GM18909 (cell line): ENCODE measurements at regions not wholly inside any gene's neighbourhood (a gene's known extent, or its start where the extent isn't known, plus 50 kb on each side); places are given as distances from the start of the nearest gene placed in this dataset.

Experiments used
- ATAC-seq: cut with Tn5 transposase; IDR thresholded peaks from one replicate; pipeline ENCODE4 v1.9.1; 2021; ENCODE audit warnings: mild to moderate bottlenecking; ENCODE audit not compliant: unreplicated experiment, poor library complexity

DNA sequence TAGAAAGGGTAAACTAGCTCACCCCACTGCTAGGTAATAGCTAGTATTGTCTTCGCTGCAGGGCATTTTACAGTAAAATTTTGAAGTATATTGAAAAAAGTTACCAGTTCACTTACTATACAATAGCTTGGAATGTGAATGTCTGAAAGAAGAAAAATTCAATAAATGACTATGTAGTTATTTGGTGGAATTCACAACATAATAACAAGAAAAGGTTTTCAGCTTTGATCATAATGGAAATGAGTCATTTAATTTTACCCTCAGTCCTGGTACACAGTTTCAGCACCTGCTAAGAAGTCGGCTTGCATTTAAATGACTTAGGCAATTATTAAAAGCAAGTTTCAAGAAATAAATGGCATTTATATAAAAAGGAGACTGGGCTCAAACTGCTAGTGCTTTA lies 90.4 kb downstream of the NUP35 start:
- ATAC-seq: peak; percentile 93

DNA sequence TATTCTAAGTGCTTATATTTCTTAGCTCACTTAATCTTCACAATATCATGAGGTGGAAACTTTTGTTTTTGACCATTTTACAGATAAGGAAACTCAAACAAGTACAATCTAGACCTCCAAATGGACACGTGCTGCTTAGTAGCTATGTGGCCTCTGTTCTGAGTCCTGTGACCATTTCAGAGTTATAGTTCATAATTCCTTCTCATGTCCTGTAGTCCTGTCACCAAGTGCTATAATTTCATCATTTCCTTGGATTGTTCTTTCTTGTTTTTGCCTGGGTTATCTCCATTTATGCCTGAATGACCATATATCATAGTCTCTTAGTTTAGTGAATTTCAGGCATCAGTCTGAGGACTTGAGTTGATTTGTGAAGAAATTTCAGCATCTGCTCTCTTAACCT lies 91.7 kb downstream of the NUP35 start:
- ATAC-seq: no peak

DNA sequence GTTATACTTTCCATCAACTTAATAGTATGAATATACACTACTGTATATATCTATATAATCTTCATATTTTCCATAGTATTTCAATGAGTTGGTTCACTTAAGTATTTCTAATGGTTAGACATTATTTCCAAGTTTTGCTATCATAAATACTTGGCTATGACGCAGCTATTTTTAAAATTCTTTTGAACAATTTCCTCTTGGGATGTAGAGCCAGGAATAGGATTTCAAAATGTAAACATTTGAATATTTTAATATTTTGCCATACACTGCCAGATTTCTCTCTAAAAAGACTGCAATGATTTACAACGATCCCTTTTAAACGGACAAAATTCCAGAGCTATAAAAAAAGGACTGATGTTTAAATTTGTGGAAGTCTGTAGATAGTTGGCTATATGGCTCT lies 95.6 kb downstream of the NUP35 start:
- ATAC-seq: no peak

DNA sequence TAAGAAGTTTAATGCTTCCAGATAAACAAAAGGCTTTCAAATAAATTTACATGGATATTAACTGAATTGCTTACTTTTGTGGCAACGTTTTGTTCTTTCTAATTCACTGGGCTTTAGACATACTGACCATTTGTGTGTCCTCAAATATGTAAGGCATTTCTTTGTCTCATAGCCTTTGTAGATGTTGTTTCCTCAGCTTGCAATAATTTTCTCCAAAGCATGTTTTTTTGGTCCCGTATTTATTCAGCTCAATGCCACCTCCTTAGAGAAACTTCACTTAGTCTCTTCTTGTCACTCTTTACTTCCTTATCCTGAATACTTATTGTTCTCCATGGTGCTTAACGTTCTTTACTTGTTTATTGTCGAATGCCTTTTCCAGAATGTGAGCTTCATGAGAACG lies 98.5 kb downstream of the NUP35 start:
- ATAC-seq: no peak

DNA sequence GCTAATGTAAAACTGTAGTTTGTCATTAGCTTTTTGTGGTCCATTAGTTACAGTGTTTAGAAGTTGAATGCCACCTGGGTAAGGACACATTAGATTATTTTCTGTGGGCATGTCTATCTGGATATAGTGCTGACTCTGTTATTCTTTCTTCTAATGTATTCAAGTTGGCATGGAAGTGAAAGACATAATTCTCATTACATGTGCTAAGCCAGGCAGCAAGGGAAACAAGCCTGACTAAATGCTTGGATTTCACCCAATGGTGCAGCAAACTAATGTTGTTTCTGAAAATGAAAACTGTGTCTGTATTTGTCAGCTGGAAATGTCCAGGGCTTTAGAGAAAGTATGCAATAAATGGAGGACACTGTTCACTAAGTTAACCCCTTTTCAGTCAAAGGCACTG lies 100.7 kb downstream of the NUP35 start:
- ATAC-seq: no peak

DNA sequence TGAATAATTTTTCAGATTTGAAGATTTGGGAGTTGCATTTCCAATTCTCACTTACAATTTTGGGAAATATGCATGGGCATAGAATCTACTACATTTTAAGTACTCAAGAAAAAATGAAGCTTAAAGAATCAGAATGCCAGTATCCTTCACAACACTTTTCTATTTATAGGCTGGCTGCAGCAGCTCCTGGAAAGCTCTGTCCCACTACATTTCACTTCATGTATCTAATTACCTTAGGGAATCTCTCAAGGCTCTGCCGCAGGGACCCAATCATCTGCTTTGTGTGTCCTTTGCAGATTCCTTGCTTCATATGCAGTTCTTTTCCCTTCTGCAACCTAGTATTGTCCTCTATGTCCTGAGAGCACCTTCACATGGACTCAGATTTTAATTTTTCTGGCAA lies 102.9 kb downstream of the NUP35 start:
- no peak for ATAC-seq

DNA sequence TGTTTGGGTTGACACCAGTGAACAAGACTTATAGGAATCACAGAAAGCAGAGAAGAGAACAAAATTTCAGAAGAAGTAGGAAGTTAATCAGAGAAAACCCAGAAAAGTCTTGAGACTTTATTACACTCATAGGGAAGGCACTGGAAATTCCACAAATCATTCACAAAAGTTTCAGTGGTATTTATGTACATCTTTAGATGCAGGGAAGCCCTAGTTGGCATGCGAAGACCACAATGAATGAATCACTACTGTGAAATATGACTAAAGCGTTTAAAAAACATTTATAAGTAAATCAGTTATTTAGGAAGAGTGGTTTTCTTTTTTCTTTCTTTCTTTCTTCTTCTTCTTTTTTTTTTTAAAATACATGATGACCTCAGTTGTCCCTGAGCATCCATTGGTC lies 105.1 kb downstream of the NUP35 start:
- ATAC-seq: peak; percentile 49

DNA sequence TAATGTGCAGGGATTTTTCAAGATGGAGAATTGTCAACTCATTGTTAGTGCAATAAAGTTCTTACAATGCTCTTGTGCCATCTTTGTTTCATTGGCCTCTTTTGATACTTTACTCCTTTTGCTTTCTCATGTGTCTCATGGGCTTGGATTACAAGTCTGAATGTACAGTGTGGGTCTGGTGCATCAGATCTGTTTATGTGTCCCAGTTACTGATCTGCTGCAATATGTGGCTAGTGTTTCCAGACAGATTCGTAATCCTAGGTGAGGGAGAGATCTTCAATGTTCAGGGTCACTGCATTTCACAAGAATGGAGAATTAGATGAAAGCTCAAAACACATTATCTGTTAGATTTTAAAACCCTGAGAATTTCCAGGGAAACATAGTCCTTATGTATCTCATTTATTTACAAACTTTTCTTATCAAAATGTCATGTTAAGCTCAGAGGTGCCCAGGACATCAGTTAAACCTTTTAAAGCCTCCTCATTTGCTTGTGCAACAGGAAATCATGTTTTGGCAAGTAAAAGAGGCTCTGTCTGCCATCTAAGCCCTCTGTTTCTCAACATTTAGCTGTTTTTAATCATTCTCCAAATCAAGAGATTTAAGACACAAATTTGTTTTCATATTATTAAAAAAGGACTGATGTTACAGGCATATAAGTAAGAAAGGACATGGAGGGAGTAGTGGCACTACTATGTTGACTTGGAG lies 108.1 kb downstream of the NUP35 start:
- no peak for ATAC-seq

DNA sequence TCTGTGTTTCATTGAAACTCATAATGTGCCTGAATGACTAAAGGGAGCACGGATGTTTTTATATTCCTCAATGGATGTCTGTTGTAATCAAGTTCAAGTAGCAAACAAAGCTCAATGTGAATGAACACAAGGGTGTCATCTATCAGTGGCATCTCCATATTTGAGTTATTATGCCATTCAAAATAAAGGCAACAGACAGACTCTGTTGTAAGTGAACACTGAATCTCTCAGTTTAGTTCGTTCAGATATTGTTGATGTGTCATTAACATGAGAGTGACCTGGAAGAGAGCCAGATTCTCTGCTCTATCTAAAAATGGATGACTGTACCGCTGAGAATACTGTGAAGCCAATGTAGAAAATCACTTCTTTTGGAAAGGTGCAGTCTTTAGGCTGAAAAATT lies 118.7 kb downstream of the NUP35 start:
- no peak for ATAC-seq

DNA sequence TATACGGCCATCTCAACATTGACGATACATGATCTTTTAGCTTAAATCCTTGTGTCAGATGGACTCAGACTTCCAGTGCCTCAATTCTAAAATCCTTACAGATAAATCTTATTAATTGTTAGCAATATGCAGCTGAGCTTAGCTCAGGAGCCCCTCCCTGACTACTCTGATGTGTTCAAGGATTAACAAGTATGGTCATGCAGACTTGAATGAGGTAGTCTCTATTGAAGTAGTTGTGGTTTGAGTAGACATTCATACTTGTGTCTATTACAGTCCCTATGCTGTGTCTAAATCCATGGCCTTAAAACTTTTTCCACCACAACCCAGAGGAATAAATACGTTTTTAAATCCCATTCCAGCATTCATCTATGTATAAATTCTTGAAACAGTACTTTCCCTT lies 119.5 kb downstream of the NUP35 start:
- no peak for ATAC-seq

DNA sequence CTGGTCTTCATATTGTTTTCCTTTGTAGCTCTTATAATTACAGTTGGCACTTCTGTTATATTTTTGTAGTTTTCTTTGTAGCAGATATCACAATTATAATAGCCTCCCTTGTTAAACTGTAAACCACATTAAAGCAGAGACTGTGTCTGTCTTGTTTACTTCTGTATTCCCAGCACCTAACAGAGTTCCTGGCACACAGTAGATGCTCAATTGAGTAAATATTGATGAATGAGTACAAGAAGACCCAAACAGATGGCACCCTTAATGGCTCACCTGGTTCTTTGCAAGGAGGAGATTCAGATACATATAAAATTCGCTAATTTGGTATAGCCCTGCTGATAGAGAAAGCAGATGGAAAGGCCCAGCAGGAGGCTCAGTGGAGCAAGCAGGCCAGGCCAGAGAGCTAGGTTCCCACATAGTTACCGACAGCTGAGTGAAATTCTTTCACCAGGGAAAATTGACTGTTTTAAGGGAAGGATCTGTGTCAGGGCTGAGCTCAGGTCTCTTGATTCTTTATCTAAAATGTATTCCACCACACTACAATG lies 120.1 kb downstream of the NUP35 start:
- no peak for ATAC-seq

DNA sequence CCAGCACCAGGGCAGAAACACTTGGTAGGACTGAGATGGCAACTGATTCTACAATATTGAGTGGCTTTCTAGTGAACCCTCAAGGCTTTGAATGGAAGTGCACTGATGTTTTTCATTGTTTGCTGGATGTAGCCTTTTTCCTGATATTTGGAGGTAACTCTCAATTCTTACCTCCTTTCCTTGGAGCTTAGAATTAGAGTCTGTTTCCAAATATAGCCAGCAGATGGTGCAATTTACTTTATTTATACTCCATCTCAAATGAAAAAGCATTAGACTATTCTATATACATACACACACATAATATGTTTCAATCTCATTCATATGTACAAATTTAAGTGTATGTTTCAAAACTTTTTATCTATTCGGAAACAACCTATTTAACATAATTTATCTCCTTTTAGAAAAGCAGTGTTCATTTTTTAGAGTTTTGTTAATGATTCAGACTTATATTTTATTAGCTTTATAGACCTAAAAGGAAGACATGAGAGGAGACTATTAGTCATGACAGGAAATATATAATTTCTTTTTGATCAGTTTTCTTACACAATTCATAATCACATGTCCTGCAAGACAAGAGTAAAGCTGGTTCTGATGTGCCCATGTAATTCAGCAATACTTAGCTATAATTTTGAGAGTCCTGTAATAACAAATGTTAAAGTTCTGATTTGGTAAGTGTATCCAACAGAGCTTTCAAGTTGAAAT lies 124.8 kb downstream of the NUP35 start:
- peak; percentile 72 for ATAC-seq

DNA sequence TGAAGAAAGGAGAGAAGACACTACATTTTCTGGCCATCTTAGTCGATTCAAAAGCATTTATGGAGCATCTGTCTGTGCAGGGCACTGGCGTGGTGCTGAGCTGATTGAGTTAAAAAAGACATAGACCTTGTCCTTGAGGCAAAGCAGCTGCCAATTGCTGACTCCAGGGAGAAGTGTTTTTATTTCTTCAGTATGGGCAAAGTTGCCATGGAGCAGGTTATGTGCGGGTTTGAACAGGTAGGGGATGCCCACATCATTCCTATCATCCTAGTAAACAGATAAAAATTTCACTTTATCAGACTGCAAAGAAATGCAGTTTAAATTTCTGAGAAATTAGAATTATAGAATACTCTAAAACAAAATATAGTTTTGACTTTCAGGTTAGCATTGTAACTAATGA lies 125.8 kb downstream of the NUP35 start:
- ATAC-seq: no peak

DNA sequence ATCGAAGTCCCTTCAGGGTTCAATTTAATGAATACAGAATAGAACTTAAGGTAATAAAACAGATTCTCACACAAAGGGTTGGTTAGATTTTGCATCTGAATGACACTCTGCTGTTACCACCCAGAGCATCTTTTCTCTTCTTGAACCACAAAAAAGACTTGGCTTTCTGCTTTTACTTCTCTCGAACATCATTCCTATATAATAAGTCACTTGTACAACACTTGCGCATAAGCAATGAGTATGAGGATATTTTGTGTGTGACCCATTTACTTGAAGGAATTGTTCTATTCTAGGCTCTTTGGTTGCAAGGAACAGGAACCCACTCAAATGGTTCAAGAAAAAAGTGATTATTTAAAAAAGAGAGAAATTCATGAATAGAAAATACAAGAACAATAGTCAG lies 126.2 kb downstream of the NUP35 start:
- ATAC-seq: no peak

DNA sequence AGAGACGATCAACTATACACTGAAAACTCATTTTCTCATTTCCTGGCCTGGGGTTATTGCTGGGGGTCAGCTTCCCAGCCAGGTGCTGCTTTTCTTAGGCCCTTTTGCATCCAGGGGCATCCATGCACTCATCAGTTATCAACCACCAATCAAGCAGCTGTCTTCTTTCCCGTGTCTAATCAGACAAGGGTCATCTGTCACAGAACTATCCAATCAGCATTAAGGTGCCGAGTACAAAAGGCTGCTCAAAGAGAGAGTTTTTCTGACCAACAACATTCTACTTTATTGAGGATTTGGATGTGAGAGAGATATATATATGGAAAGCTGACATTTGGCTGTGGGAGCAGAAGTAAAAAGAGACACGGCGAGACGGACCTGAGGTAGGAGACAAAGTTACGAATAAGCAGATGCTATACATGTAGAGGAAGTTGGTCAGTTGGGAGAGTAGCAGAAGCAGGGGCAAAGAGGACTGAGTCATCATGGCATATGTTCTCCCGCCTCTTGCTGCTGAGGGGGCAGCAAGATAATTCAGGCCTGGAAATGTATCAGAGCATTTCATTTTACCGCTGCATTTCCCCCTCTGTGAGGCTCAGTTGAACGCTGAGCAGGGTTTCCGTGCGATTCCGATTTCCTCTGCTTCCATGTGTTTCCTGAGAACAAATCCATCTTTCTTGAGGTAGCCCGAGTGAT lies 129.3 kb downstream of the NUP35 start:
- no peak for ATAC-seq

DNA sequence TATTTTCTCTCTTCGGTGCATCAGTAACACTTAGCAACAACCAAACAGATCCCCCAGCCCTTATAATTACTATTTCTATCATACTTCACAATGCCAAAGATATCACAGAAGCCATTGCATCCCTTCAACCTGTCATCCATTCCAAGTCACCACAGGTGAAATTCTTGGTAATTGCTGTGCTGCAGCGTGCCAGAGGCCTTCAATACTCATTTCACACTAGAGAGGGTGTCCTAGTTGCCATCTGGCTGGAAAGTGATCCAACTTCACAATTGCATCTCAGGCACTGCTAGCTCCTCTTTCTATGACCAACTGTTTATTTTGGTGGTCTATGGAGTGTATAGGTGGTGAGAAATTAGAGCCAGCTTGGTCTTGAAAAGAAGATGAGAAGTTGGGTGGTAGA lies 131.2 kb downstream of the NUP35 start:
- no peak for ATAC-seq

DNA sequence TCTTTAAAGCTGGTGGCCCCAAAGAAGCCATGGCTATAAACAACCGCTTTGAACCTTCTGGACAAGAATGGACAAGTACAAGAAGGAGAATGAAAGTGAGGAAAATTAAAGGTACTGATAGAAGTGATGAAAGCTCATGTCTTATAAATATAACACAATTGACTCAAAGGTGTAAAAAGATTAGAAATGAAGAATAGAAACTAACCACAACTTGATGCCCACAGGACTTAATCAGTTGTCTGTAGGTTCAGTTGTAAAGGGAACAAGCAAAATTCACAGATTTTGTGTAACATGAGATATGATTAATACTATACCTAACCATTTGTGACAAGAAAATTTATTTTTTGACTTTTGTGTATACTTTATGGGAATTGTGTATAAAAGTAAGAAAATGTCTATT lies 135.7 kb downstream of the NUP35 start:
- ATAC-seq: peak; percentile 73

DNA sequence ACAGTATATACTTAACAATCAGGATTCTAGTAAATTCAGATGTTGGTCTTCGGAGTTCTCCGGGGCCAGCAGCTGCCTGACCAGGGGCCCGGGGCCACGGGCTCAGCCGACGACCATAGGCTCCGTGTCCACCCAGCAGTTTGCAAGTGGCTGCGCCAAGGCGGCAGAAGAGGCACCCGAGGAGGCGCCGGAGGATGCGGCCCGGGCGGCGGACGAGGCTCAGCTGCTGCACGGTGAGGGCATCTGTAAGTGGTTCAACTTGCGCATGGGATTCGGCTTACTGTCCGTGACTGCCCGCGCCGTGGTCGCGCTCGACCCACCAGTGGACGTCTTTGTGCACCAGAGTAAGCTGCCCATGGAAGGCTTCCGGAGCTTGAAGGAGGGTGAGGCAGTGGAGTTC lies 136.3 kb downstream of the NUP35 start:
- ATAC-seq: no peak

DNA sequence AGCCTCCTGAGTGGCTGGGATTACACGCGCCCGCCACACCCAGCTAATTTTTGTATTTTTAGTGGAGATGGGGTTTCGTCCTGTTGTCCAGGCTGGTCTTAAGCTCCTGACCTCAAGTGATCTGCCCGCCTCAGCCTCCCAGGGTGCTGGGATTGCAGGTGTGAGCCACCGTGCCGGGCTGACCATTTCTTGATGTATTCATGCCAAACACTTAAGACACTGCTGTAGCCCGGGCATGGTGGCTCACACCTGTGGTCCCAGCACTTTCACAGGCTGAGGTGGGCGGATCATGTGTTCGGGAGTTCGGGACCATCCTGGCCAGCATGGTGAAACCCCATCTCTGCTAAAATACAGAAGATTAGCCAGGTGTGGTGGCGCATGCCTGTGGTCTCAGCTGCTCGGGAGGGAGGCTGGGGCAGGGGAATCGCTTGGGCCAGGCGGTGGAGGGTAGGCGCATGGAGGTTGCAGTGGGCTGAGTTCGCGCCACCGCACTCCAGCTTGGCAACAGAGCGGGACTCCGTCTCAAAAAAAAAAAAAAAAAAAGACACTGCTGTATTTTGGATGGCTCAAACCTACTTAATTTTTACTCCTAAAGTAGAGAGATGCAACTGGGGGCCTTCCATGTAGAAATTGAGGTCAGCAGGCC lies 140.8 kb downstream of the NUP35 start:
- ATAC-seq: no peak

DNA sequence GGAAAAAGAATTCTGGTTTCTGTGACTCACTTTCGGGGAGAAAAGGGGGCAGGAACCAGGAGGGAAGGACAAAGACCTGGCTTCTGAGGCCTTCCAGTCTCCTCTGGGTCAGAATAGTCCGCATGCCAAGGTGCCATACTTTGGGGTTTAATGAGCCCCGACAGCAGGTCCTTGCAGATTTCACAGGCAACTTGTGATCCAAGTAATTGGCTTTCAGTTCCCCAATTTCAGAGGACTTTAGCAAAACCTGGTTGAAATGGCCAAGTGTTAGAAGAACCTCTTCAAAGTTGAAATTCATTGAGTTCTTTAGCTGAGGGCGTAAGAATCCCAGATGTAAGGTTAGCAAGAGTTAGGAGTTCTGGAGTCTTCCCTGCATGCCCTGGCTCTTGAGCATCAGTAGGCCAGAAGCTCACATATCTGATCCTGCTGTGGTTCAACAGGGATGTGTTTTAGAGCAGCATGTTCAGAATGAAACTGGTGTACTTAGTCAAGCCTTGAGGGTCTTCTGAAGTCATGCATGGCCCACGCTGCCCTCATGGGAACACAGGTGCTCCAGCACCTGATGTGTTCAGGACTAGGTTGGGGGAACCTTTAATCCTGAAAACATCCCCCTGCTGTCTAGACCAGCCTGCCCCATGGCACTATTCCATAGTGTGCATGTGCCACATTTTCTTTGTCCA lies 143.0 kb downstream of the NUP35 start:
- peak; percentile 93 for ATAC-seq
